NB4 (cell line): ENCODE measurements at regions not wholly inside any gene's neighbourhood (a gene's known extent, or its start where the extent isn't known, plus 50 kb on each side); places are given as distances from the start of the nearest gene placed in this dataset.

ENCODE experiments used
- DNase-seq: peaks from one replicate; pipeline ENCODE4 v3.0.0; 2010; ENCODE audit warnings: low read depth
- H3K4me3 ChIP-seq: one replicate; pipeline ENCODE4 v1.5.1; 2011; ENCODE audit warnings: mild to moderate bottlenecking, low read depth, low read length, moderate library complexity
- MAX ChIP-seq: IDR thresholded peaks from 2 replicates; pipeline ENCODE4 v1.6.1; 2011; ENCODE audit warnings: low read depth, low read length
- MYC ChIP-seq: IDR thresholded peaks from 2 replicates; pipeline ENCODE4 v1.6.1; 2011; ENCODE audit warnings: low read depth, low read length
- POLR2A ChIP-seq: IDR thresholded peaks from 2 replicates; pipeline ENCODE4 v1.6.1; 2011; ENCODE audit warnings: mild to moderate bottlenecking; ENCODE audit not compliant: insufficient read length; ENCODE audit errors: extremely low read depth
- TF ChIP-seq, protein P1 (sequence below): IDR thresholded peaks from one replicate; pipeline ENCODE4 v1.5.1; 2012; ENCODE audit warnings: low read depth, low read length

GRCh38 chr4:30946288-30946687 is 226.1 kb downstream of the PCDH7 start:
- no peak for DNase-seq
- no peak overlapping the region for H3K4me3 ChIP-seq
- no peak for TF ChIP-seq POLR2A
- TF ChIP-seq, protein P1, sequence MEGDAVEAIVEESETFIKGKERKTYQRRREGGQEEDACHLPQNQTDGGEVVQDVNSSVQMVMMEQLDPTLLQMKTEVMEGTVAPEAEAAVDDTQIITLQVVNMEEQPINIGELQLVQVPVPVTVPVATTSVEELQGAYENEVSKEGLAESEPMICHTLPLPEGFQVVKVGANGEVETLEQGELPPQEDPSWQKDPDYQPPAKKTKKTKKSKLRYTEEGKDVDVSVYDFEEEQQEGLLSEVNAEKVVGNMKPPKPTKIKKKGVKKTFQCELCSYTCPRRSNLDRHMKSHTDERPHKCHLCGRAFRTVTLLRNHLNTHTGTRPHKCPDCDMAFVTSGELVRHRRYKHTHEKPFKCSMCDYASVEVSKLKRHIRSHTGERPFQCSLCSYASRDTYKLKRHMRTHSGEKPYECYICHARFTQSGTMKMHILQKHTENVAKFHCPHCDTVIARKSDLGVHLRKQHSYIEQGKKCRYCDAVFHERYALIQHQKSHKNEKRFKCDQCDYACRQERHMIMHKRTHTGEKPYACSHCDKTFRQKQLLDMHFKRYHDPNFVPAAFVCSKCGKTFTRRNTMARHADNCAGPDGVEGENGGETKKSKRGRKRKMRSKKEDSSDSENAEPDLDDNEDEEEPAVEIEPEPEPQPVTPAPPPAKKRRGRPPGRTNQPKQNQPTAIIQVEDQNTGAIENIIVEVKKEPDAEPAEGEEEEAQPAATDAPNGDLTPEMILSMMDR, result no peak
- no peak for TF ChIP-seq MAX
- no peak for TF ChIP-seq MYC

GRCh38 chr4:30948653-30949052 is 228.5 kb downstream of the PCDH7 start:
- TF ChIP-seq MAX (no peak), POLR2A (no peak), MYC (no peak)
- TF ChIP-seq, protein P1, result no peak
- DNase-seq, result peak; percentile 14

GRCh38 chr4:30950737-30951136 is 230.6 kb downstream of the PCDH7 start:
- no peak overlapping the region for H3K4me3 ChIP-seq
- no peak for DNase-seq
- TF ChIP-seq, protein P1, result no peak
- TF ChIP-seq MAX, result no peak

More at GRCh38 chr4:30948653-30949052, 228.5 kb downstream of the PCDH7 start:
- no peak overlapping the region for H3K4me3 ChIP-seq

DNA sequence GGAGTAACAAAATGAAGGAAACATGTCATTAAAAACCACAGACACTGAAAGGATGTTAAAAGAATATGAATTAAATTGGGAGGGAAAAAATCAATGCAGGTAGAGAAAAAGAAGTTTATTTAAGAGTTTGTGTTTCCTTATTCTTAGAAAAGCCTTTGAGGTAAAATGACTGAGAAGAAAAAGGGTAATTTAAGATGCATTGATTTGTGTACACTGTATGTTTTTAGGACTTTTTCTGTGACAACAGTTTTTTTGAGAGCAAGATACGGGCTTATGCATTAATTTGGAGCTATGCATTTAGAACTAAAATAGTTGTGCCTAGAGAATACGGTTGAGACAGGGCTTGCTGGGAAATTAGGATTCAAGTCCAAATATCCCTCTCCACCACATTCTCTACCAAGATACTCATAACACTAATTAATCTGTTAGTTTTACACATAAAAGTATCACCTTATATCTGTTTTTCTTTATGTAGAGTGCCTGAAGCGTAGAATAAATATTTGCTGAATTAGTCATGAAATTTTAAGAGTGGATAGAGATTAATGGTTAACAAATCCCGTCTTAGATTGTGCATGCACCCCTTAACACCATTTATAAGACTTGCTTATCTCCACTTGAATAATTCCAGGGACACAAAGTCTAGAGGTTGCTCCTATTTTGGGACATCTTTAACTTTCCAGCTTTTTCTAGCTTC is 232.5 kb downstream of the PCDH7 start:
- no peak for DNase-seq
- TF ChIP-seq MAX (no peak), POLR2A (no peak), MYC (no peak)
- TF ChIP-seq, protein P1, result no peak
- no peak overlapping the region for H3K4me3 ChIP-seq

DNA sequence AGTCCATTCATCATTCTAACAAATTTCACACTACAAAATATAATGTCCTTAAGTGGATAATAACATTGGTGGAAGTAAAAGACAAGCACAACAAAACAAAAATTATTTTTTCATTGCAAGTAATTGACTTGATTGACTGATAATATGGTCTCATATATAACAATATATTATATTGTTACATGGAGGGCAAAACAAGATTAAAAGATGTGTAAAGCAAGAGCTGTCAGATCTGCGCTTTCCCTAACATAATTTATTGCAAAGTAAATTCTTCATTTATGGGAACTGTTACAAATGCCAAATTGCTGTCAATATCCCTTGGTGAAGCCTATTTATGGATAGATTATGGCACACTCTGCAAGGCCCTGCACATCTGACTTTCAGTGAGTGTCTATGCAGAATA is 233.6 kb downstream of the PCDH7 start:
- no peak for DNase-seq
- TF ChIP-seq MAX, result no peak
- no peak for TF ChIP-seq POLR2A
- no peak for TF ChIP-seq MYC
- TF ChIP-seq, protein P1, result no peak
- no peak overlapping the region for H3K4me3 ChIP-seq

GRCh38 chr4:30956916-30957315 is 236.7 kb downstream of the PCDH7 start:
- no peak overlapping the region for H3K4me3 ChIP-seq
- no peak for TF ChIP-seq POLR2A
- no peak for TF ChIP-seq MAX
- TF ChIP-seq, protein P1, result no peak
- no peak for TF ChIP-seq MYC
- no peak for DNase-seq
